ENCODE measurements at regions not wholly inside any gene's neighbourhood (a gene's known extent, or its start where the extent isn't known, plus 50 kb on each side); places are given as distances from the start of the nearest gene placed in this dataset.

DNA sequence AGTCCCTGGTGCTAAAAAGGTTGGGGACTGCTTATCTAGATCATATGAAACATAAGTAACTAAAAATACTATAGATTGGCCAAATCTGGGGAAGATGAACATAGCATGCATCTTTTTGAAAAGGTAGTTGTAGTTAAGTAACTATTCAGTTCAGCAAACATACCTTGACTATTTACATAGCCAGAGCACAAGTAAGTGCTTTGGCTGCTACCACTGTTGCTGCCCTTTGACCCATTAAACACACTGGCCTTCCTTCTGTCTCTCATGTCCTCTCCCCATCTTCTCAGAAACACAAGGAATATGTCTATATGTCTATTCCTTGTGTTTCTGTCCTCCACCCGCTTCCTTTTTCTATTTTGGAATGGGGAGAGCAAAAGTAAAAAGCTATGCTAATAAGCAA, 87.9 kb upstream of the SPRY1 start:
- TF ChIP-seq, protein P1, sequence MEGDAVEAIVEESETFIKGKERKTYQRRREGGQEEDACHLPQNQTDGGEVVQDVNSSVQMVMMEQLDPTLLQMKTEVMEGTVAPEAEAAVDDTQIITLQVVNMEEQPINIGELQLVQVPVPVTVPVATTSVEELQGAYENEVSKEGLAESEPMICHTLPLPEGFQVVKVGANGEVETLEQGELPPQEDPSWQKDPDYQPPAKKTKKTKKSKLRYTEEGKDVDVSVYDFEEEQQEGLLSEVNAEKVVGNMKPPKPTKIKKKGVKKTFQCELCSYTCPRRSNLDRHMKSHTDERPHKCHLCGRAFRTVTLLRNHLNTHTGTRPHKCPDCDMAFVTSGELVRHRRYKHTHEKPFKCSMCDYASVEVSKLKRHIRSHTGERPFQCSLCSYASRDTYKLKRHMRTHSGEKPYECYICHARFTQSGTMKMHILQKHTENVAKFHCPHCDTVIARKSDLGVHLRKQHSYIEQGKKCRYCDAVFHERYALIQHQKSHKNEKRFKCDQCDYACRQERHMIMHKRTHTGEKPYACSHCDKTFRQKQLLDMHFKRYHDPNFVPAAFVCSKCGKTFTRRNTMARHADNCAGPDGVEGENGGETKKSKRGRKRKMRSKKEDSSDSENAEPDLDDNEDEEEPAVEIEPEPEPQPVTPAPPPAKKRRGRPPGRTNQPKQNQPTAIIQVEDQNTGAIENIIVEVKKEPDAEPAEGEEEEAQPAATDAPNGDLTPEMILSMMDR (IDR thresholded peaks at IDR 0.05), result no peak
- Histone ChIP-seq H3K9me3 (no peaks in the 10 kb centered on the region), H3K27me3 (no peaks in the 10 kb centered on the region), H3K4me1 (ENCODE audit: control insufficient read depth in 1 of 2, insufficient read depth in 1 of 2, low read depth in 1 of 2, low read length in 1 of 2) (no peaks in the 10 kb centered on the region), H3K36me3 (no peaks in the 10 kb centered on the region), H3K27ac (no peak overlapping the region), H3K4me3 (ENCODE audit: low read depth in 1 of 2, low read length in 1 of 2) (no peak overlapping the region)

DNA sequence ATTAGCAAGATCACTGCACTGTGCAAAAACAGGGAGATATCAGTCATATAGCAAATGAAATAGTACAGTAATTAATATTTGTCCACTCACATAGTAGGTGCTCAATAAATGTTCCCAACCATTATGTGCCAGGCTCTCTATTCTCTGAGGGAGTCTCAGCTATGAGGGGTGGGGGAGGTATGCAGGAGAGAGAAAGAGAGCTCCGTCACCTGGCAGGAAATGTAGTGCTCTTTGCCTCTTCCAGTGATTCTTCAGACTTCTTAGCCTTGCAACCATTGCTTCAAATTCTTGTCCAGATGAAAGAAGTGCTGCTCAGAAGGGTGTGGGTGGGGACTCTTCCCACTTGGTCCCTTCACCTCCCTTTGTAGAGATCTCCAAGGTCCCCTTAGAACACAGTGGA, 84.5 kb upstream of the SPRY1 start:
- Histone ChIP-seq H3K27ac (no peak overlapping the region), H3K4me1 (ENCODE audit: control insufficient read depth in 1 of 2, insufficient read depth in 1 of 2, low read depth in 1 of 2, low read length in 1 of 2) (no peaks in the 10 kb centered on the region), H3K9me3 (no peaks in the 10 kb centered on the region), H3K4me3 (ENCODE audit: low read depth in 1 of 2, low read length in 1 of 2) (no peak overlapping the region), H3K27me3 (no peaks in the 10 kb centered on the region), H3K36me3 (no peaks in the 10 kb centered on the region)
- TF ChIP-seq, protein P1 (IDR thresholded peaks at IDR 0.05), result no peak

DNA sequence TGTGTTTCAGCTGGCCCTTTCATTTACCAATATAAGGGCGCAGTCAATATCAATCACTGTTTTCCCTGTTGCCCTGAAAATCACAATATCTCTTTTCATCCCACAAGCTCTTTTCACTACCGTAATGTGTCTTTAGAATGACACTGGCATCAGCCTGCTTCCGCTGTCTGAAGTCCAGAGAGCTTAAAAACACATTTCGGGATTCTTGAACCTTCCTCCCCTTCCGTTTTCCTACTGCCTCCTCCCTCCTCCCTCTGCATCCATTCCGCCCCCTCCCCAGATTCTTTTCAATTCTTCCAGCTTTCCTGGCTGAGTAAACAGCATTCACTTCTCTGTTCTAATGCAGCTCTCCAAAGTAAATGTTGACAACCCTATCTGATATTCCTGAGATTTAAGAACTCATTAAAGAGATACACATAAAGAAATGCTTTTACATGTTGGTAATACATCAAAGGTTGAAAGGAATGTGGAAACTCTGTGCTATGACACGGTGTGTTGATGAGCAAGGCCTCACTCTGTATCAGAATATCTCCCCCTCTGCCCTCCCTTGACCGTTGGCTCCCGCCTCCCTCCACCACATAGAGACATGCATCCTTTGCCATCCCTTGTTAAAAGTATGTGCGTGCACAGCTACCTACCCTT, 83.5 kb upstream of the SPRY1 start:
- Histone ChIP-seq H3K4me3 (ENCODE audit: low read depth in 1 of 2, low read length in 1 of 2) (no peak overlapping the region), H3K9me3 (no peaks in the 10 kb centered on the region), H3K27me3 (no peaks in the 10 kb centered on the region), H3K36me3 (no peaks in the 10 kb centered on the region), H3K4me1 (ENCODE audit: control insufficient read depth in 1 of 2, insufficient read depth in 1 of 2, low read depth in 1 of 2, low read length in 1 of 2) (no peaks in the 10 kb centered on the region), H3K27ac (no peak overlapping the region)
- TF ChIP-seq, protein P1 (IDR thresholded peaks at IDR 0.05), result no peak

DNA sequence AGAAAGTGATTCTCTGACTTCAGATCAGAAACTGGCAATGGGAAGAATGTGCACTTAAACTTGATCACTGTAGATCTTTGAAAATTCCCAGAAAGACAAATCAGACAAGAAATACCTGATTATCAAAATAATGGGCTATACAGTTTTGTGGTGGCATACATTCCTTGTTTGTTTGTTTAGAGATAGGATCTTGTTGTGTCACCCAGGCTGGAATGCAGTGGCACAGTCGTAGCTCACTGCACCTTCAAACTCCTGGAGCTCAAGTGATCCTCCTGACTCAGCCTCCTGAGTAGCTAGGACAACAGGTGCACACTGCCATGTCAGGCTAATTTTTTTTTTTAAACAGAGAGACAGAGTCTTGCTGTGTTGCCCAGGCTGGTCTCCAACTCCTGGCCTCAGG, 81.0 kb upstream of the SPRY1 start:
- Histone ChIP-seq H3K9me3 (no peaks in the 10 kb centered on the region), H3K4me1 (ENCODE audit: control insufficient read depth in 1 of 2, insufficient read depth in 1 of 2, low read depth in 1 of 2, low read length in 1 of 2) (no peaks in the 10 kb centered on the region), H3K27ac (no peak overlapping the region), H3K36me3 (no peaks in the 10 kb centered on the region), H3K27me3 (no peaks in the 10 kb centered on the region), H3K4me3 (ENCODE audit: low read depth in 1 of 2, low read length in 1 of 2) (no peak overlapping the region)
- TF ChIP-seq, protein P1 (IDR thresholded peaks at IDR 0.05), result no peak

DNA sequence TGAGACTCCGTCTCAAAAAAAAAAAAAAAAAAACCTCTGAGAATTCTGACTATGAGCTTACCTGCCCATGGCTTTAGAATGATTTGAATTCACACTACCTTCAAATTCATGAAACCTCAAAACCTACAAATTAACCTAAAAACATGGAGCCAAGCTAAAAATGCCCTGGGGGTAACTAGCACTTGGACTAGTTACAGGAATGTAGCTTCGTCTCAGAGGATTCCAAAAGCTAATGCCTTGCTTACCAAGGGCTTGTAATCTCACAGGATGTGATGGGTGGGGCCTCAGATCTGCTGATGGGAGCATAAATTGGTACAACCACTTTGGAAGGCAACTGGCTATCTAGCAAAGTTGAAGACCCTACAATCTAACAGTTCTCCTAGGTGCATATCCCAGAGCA, 79.4 kb upstream of the SPRY1 start:
- no peaks in the 10 kb centered on the region for H3K36me3 ChIP-seq
- H3K27me3 ChIP-seq, result no peaks in the 10 kb centered on the region
- no peak overlapping the region for H3K27ac ChIP-seq
- TF ChIP-seq, protein P1 (IDR thresholded peaks at IDR 0.05), result no peak
- H3K9me3 ChIP-seq, result no peaks in the 10 kb centered on the region
- no peaks in the 10 kb centered on the region for H3K4me1 ChIP-seq (ENCODE audit: control insufficient read depth in 1 of 2, insufficient read depth in 1 of 2, low read depth in 1 of 2, low read length in 1 of 2)
- H3K4me3 ChIP-seq (ENCODE audit: low read depth in 1 of 2, low read length in 1 of 2), result no peak overlapping the region

DNA sequence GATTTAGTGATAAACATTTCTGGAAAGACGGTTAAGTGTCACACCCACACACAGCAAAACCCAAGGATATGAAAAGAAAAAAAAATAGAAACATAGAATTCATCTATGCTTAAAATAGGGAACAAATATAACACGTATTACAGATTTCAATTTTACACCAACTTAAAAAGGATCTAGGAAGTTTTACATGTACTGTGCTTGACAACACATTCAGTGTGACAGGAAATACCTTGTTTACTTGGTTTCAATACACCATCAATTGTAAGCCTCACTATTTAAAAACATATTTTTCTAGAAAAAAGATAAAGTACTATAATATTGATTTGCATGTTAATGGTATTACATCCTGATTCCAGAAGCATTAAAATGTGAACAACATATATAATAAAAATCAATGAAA, 77.0 kb upstream of the SPRY1 start:
- TF ChIP-seq, protein P1 (IDR thresholded peaks at IDR 0.05), result no peak
- H3K9me3 ChIP-seq, result no peaks in the 10 kb centered on the region
- H3K4me1 ChIP-seq (ENCODE audit: control insufficient read depth in 1 of 2, insufficient read depth in 1 of 2, low read depth in 1 of 2, low read length in 1 of 2), result no peaks in the 10 kb centered on the region
- H3K4me3 ChIP-seq (ENCODE audit: low read depth in 1 of 2, low read length in 1 of 2), result no peak overlapping the region
- no peaks in the 10 kb centered on the region for H3K36me3 ChIP-seq
- no peak overlapping the region for H3K27ac ChIP-seq
- no peaks in the 10 kb centered on the region for H3K27me3 ChIP-seq
